ENCODE measurements at regions not wholly inside any gene's neighbourhood (a gene's known extent, or its start where the extent isn't known, plus 50 kb on each side); places are given as distances from the start of the nearest gene placed in this dataset.

DNA sequence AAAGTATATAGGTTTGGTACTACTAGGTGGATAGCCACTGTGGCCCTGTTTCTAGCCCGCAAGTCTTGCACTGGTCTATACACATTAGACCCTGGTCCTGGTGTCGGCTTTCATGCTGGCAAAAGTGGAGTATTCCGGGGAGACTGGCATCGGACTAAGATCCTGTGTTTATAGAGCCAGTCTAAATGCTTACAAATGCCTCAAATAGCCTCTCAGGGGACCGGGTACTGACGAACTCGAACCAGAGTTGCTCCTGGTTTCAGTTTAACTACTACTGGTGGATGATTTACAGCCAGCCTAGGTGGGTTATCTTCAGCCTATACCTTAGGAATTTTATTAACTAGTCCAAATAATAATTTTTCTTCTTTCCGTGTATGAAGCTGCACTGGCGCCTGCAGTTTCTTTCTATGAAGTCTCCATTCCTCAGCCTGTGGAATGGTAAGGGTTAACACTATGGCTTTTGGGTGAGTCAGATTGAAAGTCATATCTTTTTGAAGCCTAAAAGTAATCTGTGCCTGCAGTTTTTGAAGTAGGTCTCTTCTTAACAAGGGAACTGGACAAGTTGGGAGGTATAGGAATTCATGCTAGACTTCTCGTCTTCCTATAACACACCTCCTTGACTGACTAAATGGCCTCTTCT lies 51.3 kb downstream of the OR10H4 start:
- no peak for DNase-seq (ENCODE audit: low spot score)

GRCh38 chr19:16001481-16002312 lies 52.9 kb downstream of the OR10H4 start:
- peak; percentile 84 for DNase-seq (ENCODE audit: low spot score)

DNA sequence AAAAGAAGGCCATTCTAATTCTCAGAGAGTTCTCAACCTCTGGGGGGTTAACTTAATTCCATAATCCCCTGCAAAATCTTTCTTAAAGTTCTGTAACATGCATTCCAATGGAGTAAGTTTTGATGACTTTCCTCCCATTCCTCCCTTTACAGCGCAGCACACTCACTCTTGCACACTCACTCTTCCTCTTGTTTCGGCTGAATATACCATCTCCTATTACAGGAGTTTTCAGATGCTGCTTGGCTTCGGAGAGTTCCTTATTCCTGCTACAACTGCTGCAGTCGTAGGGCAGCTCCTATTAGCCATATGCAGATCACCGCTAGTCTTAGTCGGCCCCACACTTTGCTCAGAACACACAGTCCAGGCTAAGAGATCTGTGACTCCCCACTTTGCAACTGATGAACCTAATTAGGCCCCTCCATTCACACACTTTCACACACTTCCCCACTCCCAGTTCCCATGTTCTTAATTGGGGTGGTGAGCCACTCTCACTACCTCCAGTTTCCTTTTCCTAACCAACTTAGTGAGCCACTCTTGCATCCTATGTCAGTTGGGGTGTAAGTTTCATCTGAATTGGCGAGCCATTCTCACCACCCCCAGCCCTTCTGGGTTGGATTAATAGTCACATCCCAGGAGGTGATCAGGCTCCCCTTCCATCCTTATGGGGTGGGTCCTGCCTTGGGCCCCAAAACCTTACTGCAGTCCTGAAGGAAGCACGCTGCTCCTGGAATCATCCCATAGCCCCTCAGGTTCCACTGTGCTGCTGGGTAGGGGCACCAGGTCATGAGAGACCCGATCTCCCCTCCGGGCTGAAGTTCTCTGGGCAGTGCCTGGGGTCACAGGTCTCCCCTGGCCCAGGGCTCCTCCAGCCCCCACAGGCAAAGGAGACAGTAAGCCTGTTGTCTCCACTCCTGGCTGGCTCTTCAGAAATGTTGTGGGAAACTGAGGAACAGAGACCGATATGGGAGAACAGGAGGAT lies 53.9 kb downstream of the OR10H4 start:
- DNase-seq (ENCODE audit: low spot score) = no peak

GRCh38 chr19:16003391-16003790 lies 54.6 kb downstream of the OR10H4 start:
- DNase-seq (ENCODE audit: low spot score) = no peak

GRCh38 chr19:16005925-16006324 lies 57.1 kb downstream of the OR10H4 start:
- DNase-seq (ENCODE audit: low spot score) = no peak

DNA sequence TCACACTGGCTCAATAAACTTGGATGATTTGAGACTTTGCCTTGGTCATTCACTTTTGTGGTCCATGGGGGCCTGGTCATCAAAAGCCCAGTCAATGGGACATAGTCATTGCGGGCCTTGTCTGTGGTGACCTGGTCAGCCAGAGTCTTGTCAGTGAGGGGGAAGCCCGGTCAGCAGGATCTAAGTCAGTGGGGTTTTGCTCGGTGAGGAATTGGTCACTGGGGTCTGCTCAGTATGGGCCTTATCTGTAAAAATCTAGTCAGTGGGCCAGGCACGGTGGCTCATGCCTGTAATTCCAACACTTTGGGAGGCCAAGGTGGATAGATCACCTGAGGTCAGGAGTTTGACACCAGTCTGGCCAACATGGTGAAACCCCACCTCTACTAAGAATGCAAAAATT lies 63.7 kb upstream of the TPM4 start:
- DNase-seq (ENCODE audit: low spot score) = no peak

- no peak for DNase-seq (ENCODE audit: low spot score)
Measured at GRCh38 chr19:16013181-16013850, 63.0 kb upstream of the TPM4 start.

DNA sequence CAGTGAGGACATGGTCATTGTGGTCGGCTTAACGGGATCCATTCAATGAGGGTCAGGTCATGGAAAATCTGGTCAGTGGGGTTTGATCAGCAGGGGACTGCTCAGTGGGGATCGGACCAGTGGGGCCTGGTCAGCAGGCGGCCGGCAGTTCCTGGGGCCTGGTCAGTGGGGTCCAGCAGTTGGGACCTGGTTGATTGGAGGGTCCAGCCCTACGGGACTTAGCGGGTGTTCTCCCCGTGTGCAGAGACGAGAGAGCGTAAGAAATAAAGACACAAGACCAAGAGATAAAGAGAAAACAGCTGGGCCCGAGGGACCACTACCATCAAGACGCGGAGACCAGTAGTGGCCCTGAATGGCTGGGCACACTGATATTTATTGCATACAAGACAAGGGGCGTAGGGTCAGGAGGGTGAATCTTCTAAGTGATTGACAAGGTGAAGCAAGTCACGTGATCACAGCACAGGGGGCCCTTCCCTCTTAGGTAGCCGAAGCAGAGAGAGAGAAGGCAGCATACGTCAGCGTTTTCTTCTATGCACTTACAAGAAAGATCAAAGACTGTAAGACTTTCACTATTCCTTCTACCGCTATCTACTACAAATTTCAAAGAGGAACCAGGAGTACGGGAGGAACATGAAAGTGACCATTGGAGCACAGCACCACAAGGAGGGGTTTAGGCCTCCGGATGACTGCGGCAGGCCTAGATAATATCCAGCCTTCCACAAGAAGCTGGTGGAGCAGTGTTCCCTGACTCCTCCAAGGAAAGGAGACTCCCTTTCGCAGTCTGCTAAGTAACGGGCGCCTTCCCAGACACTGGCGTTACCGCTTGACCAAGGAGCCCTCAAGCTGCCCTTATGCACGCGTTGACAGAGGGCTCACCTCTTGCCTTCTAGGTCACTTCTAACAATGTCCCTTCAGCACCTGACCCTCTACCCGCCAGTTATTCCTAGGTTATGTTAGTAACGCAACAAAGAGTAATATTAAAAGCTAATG lies 62.1 kb upstream of the TPM4 start:
- DNase-seq (ENCODE audit: low spot score) = no peak

DNA sequence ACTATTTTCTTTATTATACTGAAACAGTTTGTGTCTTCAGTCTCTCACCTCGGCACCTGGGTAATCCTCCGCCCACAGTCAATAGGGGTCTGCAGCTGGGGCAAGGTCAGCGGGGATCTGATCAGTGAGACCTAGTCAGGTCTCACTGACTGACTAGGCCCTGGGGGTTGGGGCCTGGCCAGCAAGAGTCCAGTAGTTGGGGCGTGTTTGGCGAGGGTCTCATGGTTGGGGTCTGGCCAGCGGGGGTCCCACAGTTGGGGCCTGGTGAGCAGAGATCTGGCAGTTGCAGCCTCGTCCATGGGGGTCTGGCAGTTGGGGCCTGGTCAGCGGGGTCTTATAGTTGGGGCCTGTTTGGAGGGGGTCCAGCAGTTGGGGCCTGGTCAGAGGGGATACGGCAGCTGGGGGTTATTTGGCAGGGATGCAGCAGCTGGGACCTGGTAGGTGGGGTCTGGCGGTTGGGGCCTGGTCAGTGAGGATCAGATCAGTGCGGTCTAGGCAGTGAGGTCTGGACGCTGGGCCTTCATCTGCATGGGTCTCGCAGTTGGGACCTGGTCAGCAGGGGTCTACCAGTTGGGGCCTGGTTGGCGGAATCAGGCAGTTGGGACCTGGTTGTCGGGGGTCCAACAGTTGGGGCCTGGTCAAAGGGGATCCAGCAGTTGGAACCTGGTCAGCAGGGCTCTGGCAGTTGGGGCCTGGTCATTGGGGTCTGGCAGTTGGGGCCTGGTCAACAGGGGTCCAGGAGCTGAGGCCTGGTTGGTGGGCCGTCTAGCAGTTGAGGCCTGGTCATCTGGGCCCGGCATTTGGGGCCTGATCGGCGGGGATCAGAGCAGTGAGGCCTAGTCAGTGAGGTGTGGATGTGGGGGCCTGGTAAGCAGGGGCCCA lies 61.1 kb upstream of the TPM4 start:
- no peak for DNase-seq (ENCODE audit: low spot score)

GRCh38 chr19:16015805-16016173 lies 60.5 kb upstream of the TPM4 start:
- DNase-seq (ENCODE audit: low spot score) = no peak

DNA sequence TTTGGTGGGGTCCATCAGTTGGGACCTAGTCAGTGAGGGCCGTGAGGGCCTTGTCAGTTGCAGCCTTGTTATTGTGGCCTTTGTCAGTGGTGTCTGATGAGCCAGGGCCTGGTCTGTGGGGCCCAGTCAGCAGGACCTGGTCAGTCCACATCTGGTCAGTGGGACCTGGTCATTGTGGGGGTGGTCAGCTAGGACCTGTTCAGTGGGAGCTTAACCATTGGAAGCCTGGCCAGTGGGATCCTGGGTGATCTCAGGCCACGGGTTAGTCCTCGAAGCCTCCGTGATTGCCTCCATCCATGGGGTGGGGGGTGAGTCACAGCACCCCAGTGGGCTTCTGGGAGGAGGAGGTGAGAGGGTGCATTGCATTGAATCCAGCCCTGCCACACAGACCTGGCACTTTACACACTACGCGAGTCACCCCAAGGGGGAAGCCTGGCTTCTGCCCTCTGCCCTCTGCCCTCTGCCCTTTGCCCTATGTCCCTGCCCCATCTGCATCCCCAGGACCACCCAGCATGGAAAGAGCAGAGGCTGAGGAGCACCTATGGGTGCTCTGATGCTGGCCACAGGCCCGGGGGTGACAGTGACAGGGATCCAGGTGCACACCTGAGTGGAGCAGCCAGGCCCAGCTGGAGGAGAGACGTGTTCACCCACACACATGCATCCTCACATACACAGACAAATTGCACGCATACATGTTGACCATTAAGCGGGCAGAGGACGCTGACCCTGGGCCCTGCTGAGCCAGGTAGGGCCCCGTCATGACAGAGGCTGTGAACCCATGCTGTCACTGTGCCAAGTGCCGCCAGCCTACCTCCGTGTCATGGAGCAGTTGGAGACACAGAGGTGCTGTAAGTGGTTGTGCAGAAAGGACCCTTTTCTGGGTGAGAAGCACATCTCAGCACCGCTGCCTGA lies 59.8 kb upstream of the TPM4 start:
- DNase-seq (ENCODE audit: low spot score) = no peak

GRCh38 chr19:16017138-16017490 lies 59.2 kb upstream of the TPM4 start:
- no peak for DNase-seq (ENCODE audit: low spot score)

DNA sequence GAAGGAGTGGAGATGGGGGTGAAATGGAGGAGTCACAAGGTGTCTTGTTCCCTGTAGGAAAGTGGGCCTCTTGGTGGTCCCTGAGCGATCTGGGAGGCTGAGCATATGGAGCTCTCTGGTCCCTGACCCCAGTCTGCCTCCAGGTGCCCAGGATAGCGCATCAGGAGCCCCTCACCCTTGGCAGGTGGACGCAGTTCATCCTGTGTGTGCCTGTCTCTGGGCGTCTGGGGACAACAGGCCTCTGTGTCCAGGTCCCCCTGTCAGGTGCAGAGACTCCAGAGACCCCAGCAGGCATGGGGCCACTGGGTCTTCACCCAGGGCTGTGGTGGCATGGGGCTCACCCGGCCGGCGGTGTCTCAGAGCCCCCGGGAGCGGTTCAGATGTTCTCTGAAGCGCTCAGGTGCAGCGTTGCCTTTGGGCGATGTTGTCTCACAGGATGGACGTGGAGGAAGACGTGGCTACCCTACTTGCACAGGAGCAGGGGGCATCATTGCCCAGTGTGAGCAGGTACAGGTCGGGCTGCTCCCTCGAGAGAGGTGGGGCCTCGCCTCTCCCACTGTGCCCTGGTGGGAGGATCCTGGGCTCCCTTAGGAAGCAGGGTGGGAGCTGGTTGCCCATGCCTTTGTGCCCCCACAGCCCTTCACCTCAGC lies 58.1 kb upstream of the TPM4 start:
- DNase-seq (ENCODE audit: low spot score) = no peak

- no peak for DNase-seq (ENCODE audit: low spot score)
Measured at GRCh38 chr19:16018801-16019551, 57.3 kb upstream of the TPM4 start.

GRCh38 chr19:16019691-16020448 lies 56.4 kb upstream of the TPM4 start:
- DNase-seq (ENCODE audit: low spot score) = no peak

DNA sequence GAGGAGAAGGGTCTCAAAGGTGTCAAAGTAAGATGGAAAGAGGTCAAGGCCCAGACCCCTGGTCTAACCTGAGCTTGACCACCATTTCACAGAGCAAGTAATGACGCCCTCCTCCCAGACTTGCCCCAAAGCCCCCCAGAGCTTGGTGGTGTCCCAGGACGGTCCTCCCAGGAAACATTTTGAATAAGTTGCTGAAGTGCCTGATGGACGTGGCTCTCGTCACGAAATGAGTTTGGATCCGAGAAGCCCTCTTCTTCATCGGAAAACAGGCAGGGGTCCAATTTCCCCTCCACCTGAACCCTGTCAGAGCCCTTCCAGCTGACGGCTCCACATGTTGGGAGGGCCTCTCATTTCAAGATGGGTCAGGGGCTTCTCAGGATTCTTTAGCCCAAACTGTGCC lies 54.5 kb upstream of the TPM4 start:
- DNase-seq (ENCODE audit: low spot score) = no peak

DNA sequence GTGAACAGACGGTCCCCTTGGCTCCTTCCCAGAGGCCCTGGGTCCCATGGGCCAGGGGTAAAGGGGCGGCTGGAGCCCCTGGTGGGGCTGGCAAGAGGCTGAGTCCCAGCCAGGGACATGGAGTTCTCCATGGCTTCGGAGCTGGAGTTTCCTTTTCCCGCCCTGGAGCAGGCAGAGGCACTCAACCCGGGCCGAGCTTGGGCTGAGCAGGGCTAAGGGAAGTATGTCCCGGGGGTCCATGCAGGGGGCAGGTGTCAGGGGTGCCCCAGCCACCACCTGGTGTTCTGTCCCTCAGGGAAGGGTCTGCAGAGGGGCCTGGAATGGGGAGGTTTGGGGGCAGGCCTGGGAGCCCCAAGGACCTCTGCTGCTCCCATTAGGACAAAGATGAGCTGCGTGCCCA lies 54.0 kb upstream of the TPM4 start:
- DNase-seq (ENCODE audit: low spot score) = no peak
